Mucosa of rectum (tissue), 2 donors: ENCODE measurements at regions not wholly inside any gene's neighbourhood (a gene's known extent, or its start where the extent isn't known, plus 50 kb on each side); places are given as distances from the start of the nearest gene placed in this dataset.

Experiments used
- H3K27ac ChIP-seq, 2 donors: one replicate each; pipeline ENCODE4 v1.7.0; 2013; ENCODE audit warnings: inconsistent platforms in 2 of 2, low read depth in 2 of 2, low read length in 2 of 2
- H3K27me3 ChIP-seq, 2 donors: one replicate each; pipeline ENCODE4 v1.7.0; 2013; ENCODE audit warnings: low read length in 2 of 2; ENCODE audit not compliant: control insufficient read depth in 2 of 2, insufficient read depth in 2 of 2
- H3K36me3 ChIP-seq, 2 donors: one replicate each; pipeline ENCODE4 v1.7.0; 2013; ENCODE audit warnings: low read length in 2 of 2; ENCODE audit not compliant: control insufficient read depth in 2 of 2, insufficient read depth in 2 of 2
- H3K4me1 ChIP-seq, 2 donors: one replicate each; pipeline ENCODE4 v1.7.0; 2013; ENCODE audit warnings: low read length in 2 of 2, mild to moderate bottlenecking in 1 of 2; ENCODE audit not compliant: control insufficient read depth in 2 of 2, insufficient read depth in 2 of 2
- H3K4me3 ChIP-seq, 2 donors: one replicate each; pipeline ENCODE4 v1.7.0; 2013; ENCODE audit warnings: low read length in 2 of 2
- H3K9ac ChIP-seq, 2 donors: one replicate each; pipeline ENCODE4 v1.7.0; 2013; ENCODE audit warnings: low read length in 2 of 2, low read depth in 1 of 2, mild to moderate bottlenecking in 1 of 2
- H3K9me3 ChIP-seq, 2 donors: one replicate each; pipeline ENCODE4 v1.7.0; 2013; ENCODE audit warnings: low read length in 2 of 2; ENCODE audit not compliant: control insufficient read depth in 2 of 2
- donor health status: healthy.
- donor health status: Normal muscosa, but diverticular disease.

DNA sequence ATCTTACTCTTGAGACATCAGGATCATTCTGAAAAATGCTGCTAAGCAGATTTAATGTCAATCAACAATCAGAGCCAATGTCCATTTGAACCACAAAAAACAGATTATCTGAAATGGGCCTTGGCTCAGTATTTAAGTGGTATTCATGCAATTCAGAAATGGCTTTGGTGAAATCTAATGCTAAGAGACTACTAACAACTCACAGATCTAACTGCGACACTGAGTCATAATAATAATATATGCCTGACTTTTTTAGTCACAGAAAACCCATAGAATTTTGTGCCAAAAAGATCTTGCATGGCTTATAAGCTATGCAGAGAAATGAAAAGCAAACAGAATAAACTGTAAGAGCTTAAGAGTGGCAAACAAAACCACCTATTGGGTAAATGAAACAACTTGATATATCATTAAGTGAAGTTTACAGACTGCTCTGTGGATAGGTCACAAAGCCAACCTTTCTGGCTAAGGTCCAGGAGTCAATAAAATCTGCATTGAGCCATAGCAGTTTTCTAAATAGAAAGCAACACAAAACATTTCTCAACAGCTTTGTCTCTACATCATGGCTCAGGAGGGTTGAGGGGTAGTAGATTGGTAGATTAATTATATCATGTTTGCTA lies 234.3 kb downstream of the LRATD1 start:
- H3K9ac ChIP-seq: no peak overlapping the region
- H3K27me3 ChIP-seq: no peaks in the 10 kb centered on the region
- no peak overlapping the region for H3K27ac ChIP-seq
- H3K4me1 ChIP-seq: peaks cover 0 to 9% of the 10 kb centered on the region in 2 donors
- H3K4me3 ChIP-seq: no peak overlapping the region
- no peaks in the 10 kb centered on the region for H3K36me3 ChIP-seq
- no peaks in the 10 kb centered on the region for H3K9me3 ChIP-seq

- no peak overlapping the region for H3K9ac ChIP-seq
- no peaks in the 10 kb centered on the region for H3K36me3 ChIP-seq
- peaks cover 0 to 9% of the 10 kb centered on the region in 2 donors for H3K4me1 ChIP-seq
- H3K27ac ChIP-seq: no peak overlapping the region
- no peaks in the 10 kb centered on the region for H3K9me3 ChIP-seq
- H3K4me3 ChIP-seq: no peak overlapping the region
- H3K27me3 ChIP-seq: no peaks in the 10 kb centered on the region
Observed at GRCh38 chr2:14867853-14868252, 235.3 kb downstream of the LRATD1 start.

DNA sequence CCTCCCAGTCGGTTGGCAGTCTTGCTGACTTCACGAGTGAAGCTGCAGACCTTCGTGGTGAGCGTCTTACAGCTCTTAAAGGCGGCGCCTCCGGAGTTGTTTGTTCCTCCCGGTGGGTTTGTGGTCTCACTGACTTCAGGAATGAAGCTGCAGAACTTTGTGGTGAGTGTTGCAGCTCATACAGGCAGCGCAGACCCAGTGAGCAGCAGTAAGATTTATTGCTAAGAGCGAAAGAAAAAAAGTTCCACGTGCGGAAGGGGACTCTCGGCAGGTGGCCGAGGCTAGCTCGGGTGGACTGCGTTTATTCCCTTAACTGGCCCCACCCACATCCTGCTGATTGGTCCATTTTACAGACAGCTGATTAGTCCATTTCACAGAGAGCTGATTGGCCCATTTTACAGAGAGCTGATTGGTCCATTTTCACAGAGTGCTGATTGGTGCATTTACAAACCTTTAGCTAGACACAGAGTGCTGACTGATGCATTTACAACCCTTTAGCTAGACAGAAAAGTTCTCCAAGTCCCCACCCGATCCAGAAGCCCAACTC lies 240.3 kb downstream of the LRATD1 start:
- Histone ChIP-seq H3K9me3 (no peaks in the 10 kb centered on the region), H3K27ac (no peak overlapping the region), H3K36me3 (no peaks in the 10 kb centered on the region), H3K9ac (no peak overlapping the region), H3K27me3 (no peaks in the 10 kb centered on the region), H3K4me3 (no peak overlapping the region), H3K4me1 (no peaks in the 10 kb centered on the region)

DNA sequence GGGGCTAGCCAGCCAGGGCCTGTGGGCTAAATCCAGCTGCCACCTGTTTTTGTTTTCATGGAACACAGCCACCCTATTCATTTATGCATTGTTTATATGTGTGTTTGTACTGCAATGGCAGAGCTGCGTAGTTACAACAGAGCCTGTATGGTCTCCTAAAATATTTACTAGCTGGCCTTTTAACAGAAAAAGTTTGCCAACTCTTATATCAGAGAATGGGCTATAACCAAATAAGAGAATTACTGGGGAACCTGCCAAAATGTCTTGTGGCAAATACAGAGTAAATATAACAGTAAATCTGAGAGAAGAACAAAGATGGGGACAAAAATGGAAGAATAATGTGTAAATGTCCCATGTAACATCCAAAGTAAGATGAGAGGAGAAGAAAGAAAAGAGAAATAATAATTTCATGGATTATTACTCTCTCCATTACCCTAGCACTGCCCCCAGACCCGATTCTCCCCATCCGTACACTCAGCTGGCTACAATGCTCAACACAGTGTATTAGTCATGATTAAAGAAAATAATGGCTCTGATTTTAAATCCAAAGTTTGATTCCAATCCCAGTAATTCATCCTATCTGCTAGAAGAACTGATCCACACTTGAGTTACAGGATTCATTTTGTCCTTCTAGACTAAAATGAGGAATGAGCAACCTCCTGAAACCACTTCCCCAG lies 249.3 kb downstream of the LRATD1 start:
- Histone ChIP-seq H3K27ac (no peak overlapping the region), H3K4me3 (no peak overlapping the region), H3K4me1 (no peaks in the 10 kb centered on the region), H3K9ac (no peak overlapping the region), H3K36me3 (no peaks in the 10 kb centered on the region), H3K27me3 (no peaks in the 10 kb centered on the region), H3K9me3 (no peaks in the 10 kb centered on the region)

DNA sequence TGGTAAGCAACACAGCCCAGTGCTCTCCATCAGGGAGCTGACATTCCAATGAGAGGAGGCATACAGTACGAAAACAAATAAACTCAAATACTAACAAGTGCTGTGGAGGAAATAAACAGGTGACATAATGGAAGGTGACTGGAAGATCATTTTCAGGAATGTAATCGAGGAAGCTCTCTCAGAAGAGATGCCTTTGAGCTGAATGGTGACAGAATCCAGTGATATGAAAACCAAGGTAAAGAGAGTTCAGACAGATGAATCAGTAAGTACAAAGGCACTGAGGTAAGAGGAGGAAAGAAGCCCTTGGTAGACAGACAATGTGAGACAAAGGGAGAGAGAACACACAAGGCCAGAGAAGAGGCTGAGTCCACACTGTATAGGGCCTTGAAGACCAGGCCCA lies 252.1 kb downstream of the LRATD1 start:
- H3K9me3 ChIP-seq: no peaks in the 10 kb centered on the region
- H3K27ac ChIP-seq: no peak overlapping the region
- no peaks in the 10 kb centered on the region for H3K4me1 ChIP-seq
- H3K9ac ChIP-seq: no peak overlapping the region
- no peaks in the 10 kb centered on the region for H3K27me3 ChIP-seq
- H3K4me3 ChIP-seq: no peak overlapping the region
- no peaks in the 10 kb centered on the region for H3K36me3 ChIP-seq

DNA sequence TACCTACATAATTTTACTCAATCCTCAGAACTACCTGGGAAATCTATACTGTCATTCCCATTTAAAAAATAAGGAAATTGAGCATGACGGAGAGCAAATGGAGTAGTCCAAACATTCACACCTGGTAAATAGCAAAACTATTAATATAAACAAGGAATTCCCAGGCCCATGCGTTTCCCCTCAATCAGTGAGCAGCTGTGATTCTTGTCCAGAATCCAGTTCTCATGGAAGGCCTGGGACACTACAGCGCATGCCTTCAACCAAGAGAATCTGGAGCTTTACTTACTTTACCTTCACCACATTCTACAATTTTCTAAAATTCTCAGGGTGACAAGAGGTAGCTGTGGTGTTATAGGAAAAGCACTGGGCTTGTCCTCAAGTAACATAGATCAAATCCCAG lies 259.0 kb downstream of the LRATD1 start:
- H3K4me1 ChIP-seq: peaks cover 0 to 4% of the 10 kb centered on the region in 2 donors
- no peaks in the 10 kb centered on the region for H3K36me3 ChIP-seq
- no peak overlapping the region for H3K27ac ChIP-seq
- no peaks in the 10 kb centered on the region for H3K9me3 ChIP-seq
- H3K27me3 ChIP-seq: no peaks in the 10 kb centered on the region
- H3K9ac ChIP-seq: no peak overlapping the region
- no peak overlapping the region for H3K4me3 ChIP-seq

DNA sequence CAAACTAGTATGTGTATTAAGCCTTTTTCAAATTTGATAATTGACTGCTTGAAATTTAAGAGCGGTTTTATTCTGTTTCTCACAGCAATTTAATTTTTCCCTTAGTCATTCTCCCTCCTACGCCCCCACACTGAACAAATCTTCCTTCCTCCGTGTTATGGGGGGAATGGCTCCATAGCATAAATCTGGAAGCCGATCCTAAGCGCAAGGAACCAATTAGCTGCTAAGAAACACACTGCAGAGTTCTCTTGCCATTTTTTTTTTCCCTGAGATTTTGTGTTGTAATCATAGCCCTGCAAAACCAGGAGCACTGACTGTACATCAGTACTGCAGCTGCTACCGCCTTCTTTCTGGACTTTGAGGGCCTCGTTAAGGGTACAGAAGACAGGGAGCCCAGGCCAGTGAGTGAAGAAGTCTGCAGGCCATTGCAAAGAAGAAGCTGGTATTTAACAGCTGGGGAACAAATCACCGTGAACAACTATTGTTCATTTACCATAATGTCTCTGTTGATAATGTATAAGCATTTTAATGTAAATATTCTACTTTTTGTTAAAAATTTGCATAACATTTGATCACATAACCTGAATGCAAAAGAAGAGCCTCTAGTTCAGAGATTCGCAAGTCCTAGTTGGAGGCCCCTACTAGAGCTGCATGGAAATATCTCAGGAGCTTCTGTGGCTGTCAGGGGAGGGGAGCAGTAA lies 264.0 kb downstream of the LRATD1 start:
- Histone ChIP-seq H3K27me3 (no peaks in the 10 kb centered on the region), H3K4me3 (no peak overlapping the region), H3K27ac (no peak overlapping the region), H3K9ac (no peak overlapping the region), H3K9me3 (no peaks in the 10 kb centered on the region), H3K4me1 (peaks cover 0 to 4% of the 10 kb centered on the region in 2 donors), H3K36me3 (no peaks in the 10 kb centered on the region)

DNA sequence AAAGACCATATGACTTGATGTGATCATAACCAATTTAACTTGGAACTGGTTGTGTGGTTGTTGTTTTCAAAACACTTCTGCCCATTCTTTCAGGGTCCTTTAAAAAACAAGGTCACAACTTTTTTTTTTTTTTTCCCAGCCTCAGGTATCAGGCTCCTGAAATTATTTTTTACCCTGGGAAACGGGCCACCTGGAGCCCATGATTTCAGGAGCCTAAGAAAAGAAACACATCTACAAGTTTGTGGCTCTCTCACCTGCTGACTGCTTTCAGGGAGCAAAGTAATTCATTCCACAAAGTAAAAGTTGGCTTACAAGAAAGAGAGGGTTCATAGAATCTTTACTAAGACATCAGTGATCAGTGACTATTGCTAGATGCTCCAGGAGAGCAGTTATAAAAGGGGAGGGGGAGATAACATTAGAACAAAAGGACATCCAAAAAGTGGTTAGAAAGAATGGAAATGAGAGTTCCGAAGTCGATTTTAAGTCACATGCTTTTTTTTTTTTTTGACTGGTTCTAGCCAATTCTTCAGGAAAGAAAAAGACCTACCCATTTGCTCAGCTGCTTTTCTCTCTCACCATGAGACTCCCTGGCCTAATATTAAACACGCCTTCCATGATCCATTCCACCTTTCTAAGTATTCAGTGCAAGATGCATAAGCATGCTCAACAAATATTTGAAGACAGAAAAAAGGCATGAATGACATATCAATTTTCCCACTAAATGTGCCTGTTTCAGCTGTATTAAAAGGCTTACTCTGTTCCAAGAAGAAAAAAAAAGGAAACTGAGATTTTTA lies 267.3 kb downstream of the LRATD1 start:
- Histone ChIP-seq H3K4me1 (no peaks in the 10 kb centered on the region), H3K27ac (no peak overlapping the region), H3K9ac (no peak overlapping the region), H3K27me3 (no peaks in the 10 kb centered on the region), H3K4me3 (no peak overlapping the region), H3K36me3 (no peaks in the 10 kb centered on the region), H3K9me3 (no peaks in the 10 kb centered on the region)

- Histone ChIP-seq H3K4me1 (no peaks in the 10 kb centered on the region), H3K4me3 (no peak overlapping the region), H3K9me3 (no peaks in the 10 kb centered on the region), H3K27ac (no peak overlapping the region), H3K36me3 (no peaks in the 10 kb centered on the region), H3K9ac (no peak overlapping the region), H3K27me3 (no peaks in the 10 kb centered on the region)
Observed at GRCh38 chr2:14901737-14902136, 269.2 kb downstream of the LRATD1 start.
